Left ventricle myocardium inferior (tissue), 1 donor: ENCODE measurements at regions not wholly inside any gene's neighbourhood (a gene's known extent, or its start where the extent isn't known, plus 50 kb on each side); places are given as distances from the start of the nearest gene placed in this dataset.

ENCODE experiments used
- DNase-seq: peaks from one replicate; pipeline ENCODE4 v3.0.0-alpha.2; 2020
- H3K27ac ChIP-seq: fragments of 200-600 bp; replicated peaks from 2 replicates; pipeline ENCODE4 v1.8.0; 2021
- H3K27me3 ChIP-seq: fragments of 200-600 bp; 2 replicates; pipeline ENCODE4 v1.8.0; 2021; ENCODE audit warnings: low read depth
- H3K36me3 ChIP-seq: fragments of 200-600 bp; 2 replicates; pipeline ENCODE4 v1.8.0; 2021
- H3K4me1 ChIP-seq: fragments of 200-600 bp; 2 replicates; pipeline ENCODE4 v1.8.0; 2021
- H3K4me3 ChIP-seq: fragments of 200-600 bp; 2 replicates; pipeline ENCODE4 v1.8.0; 2021; ENCODE audit warnings: mild to moderate bottlenecking, moderate library complexity
- H3K9me3 ChIP-seq: fragments of 200-600 bp; replicated peaks from 2 replicates; pipeline ENCODE4 v1.8.0; 2021
- intact Hi-C: fragments of 100-400 bp; cut with micrococcal nuclease; formaldehyde crosslinking; loops from one replicate; pipeline ENCODE4 v1.11.0; 2022
- TF ChIP-seq, protein P1 (sequence below): fragments of 200-600 bp; IDR thresholded peaks from 2 replicates; pipeline ENCODE4 v1.8.0; 2021; ENCODE audit warnings: antibody characterized with exemption, mild to moderate bottlenecking, borderline replicate concordance
- donor health status: DM: no; HTN: yes; CAD: no; lungs with severe emphysema.

DNA sequence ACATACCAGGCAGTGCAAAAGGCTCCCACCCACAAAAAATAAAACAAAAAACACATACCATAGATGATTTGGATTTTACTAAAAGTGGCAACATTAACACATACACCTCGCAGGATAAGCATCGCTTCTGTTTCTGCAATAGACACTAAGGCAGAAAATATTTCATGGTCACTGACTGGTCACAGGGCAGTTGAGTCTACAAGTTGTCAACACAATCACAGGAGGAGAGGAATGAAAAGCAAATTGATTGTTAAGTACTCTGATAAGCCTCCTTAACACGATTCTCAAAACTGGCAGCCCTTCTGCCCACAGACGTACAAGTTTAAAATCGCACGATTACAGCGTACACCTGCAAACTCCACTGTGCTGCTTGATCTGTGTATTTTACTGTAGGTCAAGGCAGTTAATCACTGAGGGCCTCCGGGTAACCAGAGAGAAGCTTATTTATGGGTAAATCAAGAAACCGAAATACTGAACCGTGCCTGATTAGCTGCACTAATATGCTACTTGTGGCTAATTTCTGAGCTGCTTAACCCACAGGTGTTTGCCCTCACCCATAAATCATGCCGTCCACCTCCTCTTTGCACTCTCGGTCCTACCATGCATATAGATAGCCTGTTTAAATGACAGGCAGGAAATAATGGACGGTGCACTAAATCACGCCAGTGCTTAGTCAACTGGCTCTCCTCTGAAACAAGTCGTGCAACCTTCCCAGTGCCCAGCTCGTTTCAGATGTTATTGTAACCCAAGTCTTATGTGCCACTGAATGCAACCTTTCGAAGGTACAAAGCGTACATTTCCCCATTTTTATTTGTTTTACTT is 659.4 kb upstream of the ADAMTS16 start:
- Histone ChIP-seq H3K9me3 (peaks cover 13% of the 10 kb centered on the region), H3K27me3 (peaks cover 16% of the 10 kb centered on the region), H3K4me3 (no peak overlapping the region), H3K36me3 (no peaks in the 10 kb centered on the region), H3K4me1 (no peaks in the 10 kb centered on the region), H3K27ac (no peak overlapping the region)
- intact Hi-C loops: no loop called here
- TF ChIP-seq, protein P1, sequence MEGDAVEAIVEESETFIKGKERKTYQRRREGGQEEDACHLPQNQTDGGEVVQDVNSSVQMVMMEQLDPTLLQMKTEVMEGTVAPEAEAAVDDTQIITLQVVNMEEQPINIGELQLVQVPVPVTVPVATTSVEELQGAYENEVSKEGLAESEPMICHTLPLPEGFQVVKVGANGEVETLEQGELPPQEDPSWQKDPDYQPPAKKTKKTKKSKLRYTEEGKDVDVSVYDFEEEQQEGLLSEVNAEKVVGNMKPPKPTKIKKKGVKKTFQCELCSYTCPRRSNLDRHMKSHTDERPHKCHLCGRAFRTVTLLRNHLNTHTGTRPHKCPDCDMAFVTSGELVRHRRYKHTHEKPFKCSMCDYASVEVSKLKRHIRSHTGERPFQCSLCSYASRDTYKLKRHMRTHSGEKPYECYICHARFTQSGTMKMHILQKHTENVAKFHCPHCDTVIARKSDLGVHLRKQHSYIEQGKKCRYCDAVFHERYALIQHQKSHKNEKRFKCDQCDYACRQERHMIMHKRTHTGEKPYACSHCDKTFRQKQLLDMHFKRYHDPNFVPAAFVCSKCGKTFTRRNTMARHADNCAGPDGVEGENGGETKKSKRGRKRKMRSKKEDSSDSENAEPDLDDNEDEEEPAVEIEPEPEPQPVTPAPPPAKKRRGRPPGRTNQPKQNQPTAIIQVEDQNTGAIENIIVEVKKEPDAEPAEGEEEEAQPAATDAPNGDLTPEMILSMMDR: no peak
- DNase-seq: no peak

DNA sequence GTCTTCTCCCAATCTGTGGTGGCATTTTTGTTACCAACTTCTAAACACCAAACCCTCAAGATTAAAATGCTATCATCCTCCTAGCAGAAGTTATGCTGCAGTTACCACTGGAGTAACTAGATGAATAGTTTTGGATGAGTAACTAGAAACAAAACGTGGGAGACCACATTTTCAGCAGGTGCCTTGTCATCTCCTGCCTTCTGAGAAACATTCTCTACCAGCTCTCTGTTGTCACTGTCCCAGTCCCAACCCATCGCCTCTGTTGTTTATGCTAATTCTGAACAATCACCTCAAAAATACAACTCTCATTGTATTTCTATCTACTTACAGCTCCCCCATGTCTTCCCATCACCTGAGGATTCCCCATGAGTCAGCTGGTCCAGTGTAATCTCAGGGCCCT is 652.5 kb upstream of the ADAMTS16 start:
- intact Hi-C loops: no loop called here
- H3K36me3 ChIP-seq: no peaks in the 10 kb centered on the region
- DNase-seq: no peak
- no peak overlapping the region for H3K27ac ChIP-seq
- H3K9me3 ChIP-seq: peaks cover 8% of the 10 kb centered on the region
- TF ChIP-seq, protein P1: no peak
- H3K4me1 ChIP-seq: no peaks in the 10 kb centered on the region
- H3K4me3 ChIP-seq: no peak overlapping the region
- peaks cover 9% of the 10 kb centered on the region for H3K27me3 ChIP-seq

DNA sequence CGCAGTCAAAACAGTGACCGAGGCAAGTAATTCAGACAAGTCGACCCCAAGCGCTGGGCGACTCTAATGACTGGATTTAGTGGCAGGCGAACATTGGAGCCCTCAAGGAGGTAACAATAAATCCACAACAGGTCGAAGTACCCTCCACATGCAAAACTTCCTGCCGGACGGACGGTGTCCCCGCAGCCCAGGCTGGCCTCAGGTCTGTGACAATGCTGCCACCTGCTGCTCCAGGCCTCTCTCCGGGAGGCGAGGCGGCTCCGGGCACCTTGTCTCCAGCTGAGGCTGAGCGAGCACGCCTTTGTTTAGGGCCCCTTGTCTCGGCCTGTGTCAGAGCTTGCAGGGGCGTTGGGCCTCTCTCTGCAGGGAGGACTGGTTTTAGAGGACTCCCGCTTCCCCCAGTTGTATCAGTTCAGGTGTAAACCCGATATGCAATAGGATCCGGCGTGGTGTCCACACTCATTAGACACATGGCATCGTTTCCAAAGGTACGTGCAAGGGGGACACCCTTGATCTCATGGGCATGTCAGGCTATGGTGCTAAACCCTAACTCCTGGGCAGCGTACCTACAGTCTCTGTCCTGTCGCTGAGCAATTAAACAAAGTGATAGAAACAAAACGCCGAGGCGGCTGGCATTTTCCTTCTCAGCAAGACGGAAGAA is 628.0 kb upstream of the ADAMTS16 start:
- intact Hi-C loops: no loop called here
- Histone ChIP-seq H3K9me3 (no peaks in the 10 kb centered on the region), H3K4me1 (no peaks in the 10 kb centered on the region), H3K36me3 (no peaks in the 10 kb centered on the region), H3K4me3 (peak overlapping the region; percentile 45), H3K27me3 (peaks cover 85% of the 10 kb centered on the region), H3K27ac (no peak overlapping the region)
- peak; percentile 27 for DNase-seq
- TF ChIP-seq, protein P1: peak; percentile 66

DNA sequence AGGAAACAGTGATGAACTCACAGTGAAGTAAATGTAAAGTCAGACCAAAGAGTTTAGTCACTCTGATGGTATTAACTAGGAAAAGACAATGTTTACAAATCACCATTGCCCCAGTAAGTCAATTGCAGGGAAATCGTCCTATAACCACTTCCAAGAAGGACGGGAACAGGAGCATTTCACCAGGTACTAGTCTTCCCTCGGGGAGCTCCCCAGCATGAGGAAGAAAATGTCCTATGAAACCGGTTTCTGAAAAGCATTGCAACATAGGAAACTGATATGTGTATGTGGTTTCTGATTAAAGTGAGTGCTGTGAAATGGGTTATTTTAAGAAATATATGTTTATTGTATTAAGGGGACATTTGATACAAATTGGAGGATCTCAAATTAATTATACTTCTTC is 626.7 kb upstream of the ADAMTS16 start:
- Histone ChIP-seq H3K4me1 (no peaks in the 10 kb centered on the region), H3K27ac (no peak overlapping the region), H3K4me3 (no peak overlapping the region), H3K36me3 (no peaks in the 10 kb centered on the region), H3K27me3 (peaks cover 86% of the 10 kb centered on the region), H3K9me3 (no peaks in the 10 kb centered on the region)
- TF ChIP-seq, protein P1: no peak
- DNase-seq: no peak
- intact Hi-C loops: no loop called here

DNA sequence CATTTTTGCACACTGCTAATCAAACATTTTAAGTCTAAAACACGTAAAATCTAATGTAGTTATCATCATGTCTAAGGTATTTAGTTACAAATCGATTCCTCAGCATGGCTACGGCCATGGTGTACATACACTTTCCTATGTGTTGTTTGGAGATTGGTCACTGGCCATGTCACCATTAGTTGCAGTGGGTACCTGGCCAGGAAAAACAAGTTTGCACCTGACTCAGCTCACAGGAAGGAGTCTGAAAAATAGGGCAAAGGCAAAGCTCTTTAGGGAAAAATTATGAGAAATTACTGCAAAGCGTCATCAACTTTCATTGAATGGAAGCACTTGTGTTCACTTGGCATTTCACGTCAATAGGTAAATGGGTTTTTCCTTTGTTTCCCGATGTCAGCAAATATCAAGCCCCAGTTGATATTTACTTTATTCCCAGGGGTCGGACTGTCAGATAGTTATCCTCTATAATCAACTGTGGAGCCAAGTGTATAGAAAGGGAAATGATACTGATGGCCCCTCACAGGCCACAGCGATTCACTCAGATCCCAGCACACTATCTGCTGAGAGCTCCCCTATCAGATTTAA is 626.0 kb upstream of the ADAMTS16 start:
- Histone ChIP-seq H3K9me3 (no peaks in the 10 kb centered on the region), H3K4me3 (no peak overlapping the region), H3K36me3 (no peaks in the 10 kb centered on the region), H3K4me1 (no peaks in the 10 kb centered on the region), H3K27ac (no peak overlapping the region), H3K27me3 (peaks cover 78% of the 10 kb centered on the region)
- TF ChIP-seq, protein P1: no peak
- DNase-seq: no peak
- intact Hi-C loops: no loop called here
